H1 (cell line): ENCODE measurements at regions not wholly inside any gene's neighbourhood (a gene's known extent, or its start where the extent isn't known, plus 50 kb on each side); places are given as distances from the start of the nearest gene placed in this dataset.

Experiments used
- CTCF ChIA-PET: fragments of 300-600 bp; sonication (Branson Sonifier 250); formaldehyde crosslinking; loops from one replicate; lab custom pipeline; 2021; ENCODE audit not compliant: partially characterized antibody; lab: Charles Lee
- POLR2A ChIA-PET: fragments of 300-600 bp; sonication (Branson Sonifier 250); formaldehyde crosslinking; loops from one replicate; lab custom pipeline; 2021; ENCODE audit warnings: inconsistent platforms; ENCODE audit not compliant: partially characterized antibody; lab: Charles Lee
- DNase-seq, 2 experiments: peaks; one replicate each; pipeline versions ENCODE4 v3.0.0 to v3.0.0-alpha.2; 2010 to 2022; ENCODE audit warnings: low spot score in 2 of 2, low read depth in 1 of 2, mixed read lengths in 1 of 2
- FAIRE-seq: peaks from 2 replicates; lab custom pipeline; 2011; peaks lifted over from hg19 to GRCh38; lab: Jason Lieb, UNC
- H2AFZ ChIP-seq: 2 replicates; pipeline ENCODE4 v1.8.1; 2012; ENCODE audit warnings: low read length, inconsistent platforms
- H2AK5ac ChIP-seq: 2 replicates; pipeline ENCODE4 v1.6.1; 2013; ENCODE audit warnings: low read depth, low read length
- H2BK120ac ChIP-seq: replicated peaks from 2 replicates; pipeline ENCODE3; 2013; ENCODE audit warnings: low read depth, low read length, inconsistent platforms
- H2BK12ac ChIP-seq: 2 replicates; pipeline ENCODE4 v1.6.1; 2013; ENCODE audit warnings: low read depth, low read length
- H2BK15ac ChIP-seq: 2 replicates; pipeline ENCODE4 v1.6.1; 2013; ENCODE audit warnings: low read length
- H2BK20ac ChIP-seq: 2 replicates; pipeline ENCODE4 v1.6.1; 2013; ENCODE audit warnings: low read length
- H2BK5ac ChIP-seq: 2 replicates; pipeline ENCODE4 v1.6.1; 2013; ENCODE audit warnings: low read depth, low read length
- H3K14ac ChIP-seq: 2 replicates; pipeline ENCODE4 v1.6.1; 2013; ENCODE audit warnings: inconsistent platforms; ENCODE audit not compliant: insufficient read length
- H3K18ac ChIP-seq: 2 replicates; pipeline ENCODE4 v1.6.1; 2013; ENCODE audit warnings: low read length; ENCODE audit errors: extremely low read depth
- H3K23ac ChIP-seq: 2 replicates; pipeline ENCODE4 v1.6.1; 2013; ENCODE audit warnings: inconsistent platforms; ENCODE audit not compliant: insufficient read length
- H3K23me2 ChIP-seq: 2 replicates; pipeline ENCODE4 v1.6.1; 2013; ENCODE audit warnings: low read depth, low read length
- H3K27ac ChIP-seq: 2 replicates; pipeline ENCODE4 v1.6.1; 2011; ENCODE audit warnings: low read depth, low read length, inconsistent platforms
- H3K27me3 ChIP-seq, 4 experiments: replicated peaks in 1 of 4; 1 replicate in 1 of 4; 2 replicates in 3 of 4; pipeline versions ENCODE4 v1.6.1 to v1.8.1; 2011 to 2013; ENCODE audit warnings: low read length in 3 of 4, mild to moderate bottlenecking in 3 of 4, inconsistent platforms in 2 of 4, mixed read lengths in 2 of 4, moderate library complexity in 1 of 4; ENCODE audit not compliant: control insufficient read depth in 3 of 4, insufficient read depth in 3 of 4; ENCODE audit errors: extremely low read depth in 1 of 4
- H3K36me3 ChIP-seq, 4 experiments: 2 replicates each; pipeline versions ENCODE4 v1.6.1 to v1.8.1; 2011 to 2013; ENCODE audit warnings: mild to moderate bottlenecking in 4 of 4, low read length in 3 of 4, moderate library complexity in 2 of 4, control low read depth in 1 of 4, inconsistent platforms in 1 of 4; ENCODE audit not compliant: insufficient read depth in 4 of 4, control insufficient read depth in 2 of 4
- H3K4ac ChIP-seq: replicated peaks from 2 replicates; pipeline ENCODE3; 2013; ENCODE audit warnings: low read length, low read depth, mixed read lengths, inconsistent platforms; ENCODE audit not compliant: insufficient read length
- H3K4me1 ChIP-seq, 4 experiments: replicated peaks in 1 of 4; 1 replicate in 1 of 4; 2 replicates in 3 of 4; pipeline versions ENCODE4 v1.6.1 to v1.8.1; 2011 to 2013; ENCODE audit warnings: low read length in 3 of 4, inconsistent platforms in 2 of 4, mixed read lengths in 1 of 4; ENCODE audit not compliant: insufficient read depth in 4 of 4, control insufficient read depth in 3 of 4
- H3K4me2 ChIP-seq, 2 experiments: 2 replicates each; pipeline versions ENCODE4 v1.6.1 to v1.8.1; 2011 to 2013; ENCODE audit warnings: low read depth in 2 of 2, low read length in 2 of 2, control low read depth in 1 of 2, inconsistent platforms in 1 of 2, mild to moderate bottlenecking in 1 of 2; ENCODE audit not compliant: insufficient read depth in 1 of 2
- H3K4me3 ChIP-seq, 4 experiments: fragments of 200-600, 300-600 bp in 1 of 4; sonication (generic), shearing (Covaris generic), sonication (Bioruptor Twin) in 1 of 4; 2 replicates each; pipeline versions ENCODE4 v1.5.1 to v1.8.1; 2011 to 2016; ENCODE audit warnings: low read length in 4 of 4, low read depth in 3 of 4, control low read depth in 2 of 4, inconsistent platforms in 2 of 4, mild to moderate bottlenecking in 2 of 4, mixed read lengths in 1 of 4, moderate library complexity in 1 of 4; ENCODE audit not compliant: insufficient read depth in 2 of 4; ENCODE audit errors: extremely low read depth in 1 of 4
- H3K56ac ChIP-seq: replicated peaks from 2 replicates; pipeline ENCODE3; 2013; ENCODE audit warnings: low read depth, mild to moderate bottlenecking, mixed read lengths, low read length, inconsistent platforms; ENCODE audit not compliant: insufficient read length
- H3K79me1 ChIP-seq: 2 replicates; pipeline ENCODE4 v1.6.1; 2013; ENCODE audit warnings: low read depth, low read length, control low read depth
- H3K79me2 ChIP-seq, 2 experiments: 2 replicates each; pipeline versions ENCODE4 v1.6.1 to v1.8.1; 2012 to 2013; ENCODE audit warnings: low read length in 2 of 2, mild to moderate bottlenecking in 2 of 2, inconsistent platforms in 1 of 2; ENCODE audit not compliant: insufficient read depth in 2 of 2, control insufficient read depth in 1 of 2
- H3K9ac ChIP-seq, 4 experiments: replicated peaks in 1 of 4; 1 replicate in 1 of 4; 2 replicates in 3 of 4; pipeline versions ENCODE4 v1.6.1 to v1.8.1; 2011 to 2013; ENCODE audit warnings: low read depth in 3 of 4, low read length in 3 of 4, control low read depth in 2 of 4, mild to moderate bottlenecking in 2 of 4, moderate library complexity in 2 of 4, inconsistent platforms in 1 of 4; ENCODE audit errors: extremely low read depth in 1 of 4
- H3K9me3 ChIP-seq, 2 experiments: 2 replicates each; pipeline versions ENCODE4 v1.6.1 to v1.8.1; 2012 to 2013; ENCODE audit warnings: mild to moderate bottlenecking in 2 of 2, moderate library complexity in 2 of 2, control low read depth in 1 of 2, inconsistent platforms in 1 of 2, low read depth in 1 of 2, low read length in 1 of 2, mixed read lengths in 1 of 2; ENCODE audit not compliant: insufficient read depth in 2 of 2
- H4K20me1 ChIP-seq, 2 experiments: replicated peaks in 1 of 2; 2 replicates each; pipeline versions ENCODE3 to v1.8.1; 2011 to 2013; ENCODE audit warnings: inconsistent platforms in 2 of 2, low read length in 2 of 2, mild to moderate bottlenecking in 1 of 2; ENCODE audit not compliant: insufficient read depth in 2 of 2, control insufficient read depth in 1 of 2
- H4K5ac ChIP-seq: 2 replicates; pipeline ENCODE4 v1.6.1; 2013; ENCODE audit warnings: low read length, low read depth, mixed read lengths, inconsistent platforms; ENCODE audit not compliant: insufficient read length
- H4K8ac ChIP-seq: 2 replicates; pipeline ENCODE4 v1.8.0; 2013; ENCODE audit warnings: mild to moderate bottlenecking, moderate library complexity, low read length, inconsistent platforms; ENCODE audit not compliant: insufficient read depth; ENCODE audit errors: extremely low read depth
- H4K91ac ChIP-seq: replicated peaks from 2 replicates; pipeline ENCODE3; 2013; ENCODE audit warnings: low read length, mixed read lengths, inconsistent platforms; ENCODE audit not compliant: insufficient read length
- CREB1 ChIP-seq: IDR thresholded peaks from 2 replicates; pipeline ENCODE4 v1.6.1; 2012; ENCODE audit warnings: inconsistent platforms
- HDAC2 ChIP-seq, 2 experiments: fragments of 300-600 bp in 1 of 2; sonication (generic) in 1 of 2; IDR thresholded peaks; 2 replicates each; pipeline ENCODE4 v1.6.1; 2011 to 2012; ENCODE audit warnings: low read depth in 2 of 2, low read length in 2 of 2, mild to moderate bottlenecking in 2 of 2, moderate library complexity in 2 of 2, borderline replicate concordance in 1 of 2, inconsistent platforms in 1 of 2
- WGBS, 2 experiments: shearing (Covaris generic) in 1 of 2; methylation state at CpG; one replicate each; pipeline versions ENCODE4 v1.1.6 to v1.1.7; 2013 to 2015; ENCODE audit warnings: low lambda C conversion rate in 2 of 2, mixed read lengths in 2 of 2, inconsistent platforms in 1 of 2, low coverage in 1 of 2, missing lambda C conversion rate in 1 of 2; ENCODE audit not compliant: insufficient replicate concordance in 2 of 2, insufficient coverage in 1 of 2, insufficient read length in 1 of 2; ENCODE audit errors: extremely low coverage in 1 of 2, missing lambda C conversion rate in 1 of 2; 5-methylcytosine and 5-hydroxymethylcytosine counted together
- TF ChIP-seq, protein P1 (sequence below): IDR thresholded peaks from 2 replicates; pipeline ENCODE4 v1.6.1; 2012; ENCODE audit warnings: low read length, inconsistent platforms

DNA sequence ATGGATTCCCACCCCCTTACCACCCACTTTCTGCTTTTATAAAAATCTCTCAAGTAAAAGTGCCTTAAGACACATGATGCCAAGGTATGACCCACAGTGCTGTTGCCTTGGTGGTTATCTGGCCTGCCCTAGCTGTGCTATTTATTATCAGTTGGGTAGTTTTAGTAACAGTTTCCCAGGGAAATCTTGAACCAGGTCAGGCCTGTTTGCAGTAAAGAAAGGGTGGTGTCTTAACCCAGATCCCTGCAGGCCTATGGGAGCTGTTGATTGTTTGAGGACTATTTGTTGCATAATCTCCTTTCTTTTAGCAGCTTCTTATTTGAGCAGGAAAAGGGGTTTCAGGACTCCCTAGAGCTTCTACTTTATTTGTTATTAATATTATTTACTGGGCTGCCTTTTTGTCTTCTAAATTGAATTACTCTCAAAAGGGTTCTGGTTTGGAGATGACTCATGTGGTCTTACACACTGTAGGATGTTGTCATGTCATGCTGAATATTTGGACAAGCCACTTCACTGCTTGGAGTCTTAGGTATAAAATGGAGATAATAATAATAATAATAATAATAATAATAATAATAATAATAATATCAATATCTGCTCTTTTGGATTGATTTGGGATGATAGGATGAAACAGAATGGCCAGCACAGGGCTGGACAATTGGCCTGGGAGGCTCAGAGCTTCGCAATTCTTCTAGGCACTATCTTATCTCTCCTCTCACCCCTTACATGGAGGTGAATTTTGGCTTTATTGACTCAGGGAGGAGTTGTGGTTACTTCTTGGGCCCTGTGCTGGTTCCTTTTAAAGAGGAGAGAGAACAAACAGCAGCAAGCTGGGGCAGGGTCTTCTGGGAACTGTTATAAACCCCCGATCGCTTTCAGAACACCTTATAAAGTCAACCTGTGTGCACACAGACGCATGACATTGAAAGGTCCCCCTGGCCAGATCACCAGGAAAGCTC lies 252.1 kb downstream of the PRDM2 start:
- FAIRE-seq (no peak), DNase-seq (no peak)
- H2AFZ ChIP-seq, result no peak overlapping the region
- no peak overlapping the region for H2BK120ac ChIP-seq
- H2BK15ac ChIP-seq, result no peak overlapping the region
- no peak overlapping the region for H3K27ac ChIP-seq
- H4K20me1 ChIP-seq, result no peaks in the 10 kb centered on the region
- H2BK12ac ChIP-seq, result no peak overlapping the region
- H3K23ac ChIP-seq, result no peak overlapping the region
- no peak overlapping the region for H3K18ac ChIP-seq
- no peak overlapping the region for H3K56ac ChIP-seq
- no peaks in the 10 kb centered on the region for H3K79me1 ChIP-seq
- no peak overlapping the region for H4K91ac ChIP-seq
- H3K9me3 ChIP-seq, result no peaks in the 10 kb centered on the region; a peak in 1 of 4 replicates
- POLR2A ChIA-PET, result no interaction called here
- H3K4me1 ChIP-seq, result no peaks in the 10 kb centered on the region
- H2BK5ac ChIP-seq, result no peak overlapping the region
- no peak overlapping the region for H3K9ac ChIP-seq
- no peaks in the 10 kb centered on the region for H3K79me2 ChIP-seq
- no peak overlapping the region for H3K4ac ChIP-seq
- H3K4me3 ChIP-seq, result no peak overlapping the region
- no peak overlapping the region for H3K14ac ChIP-seq
- no peak overlapping the region for H2AK5ac ChIP-seq
- H3K27me3 ChIP-seq, result no peaks in the 10 kb centered on the region; a peak in 1 of 7 replicates
- no peak overlapping the region for H4K5ac ChIP-seq
- CTCF ChIA-PET, result interaction anchor here (0.6 to 2.1 kb wide), 3 partner anchors 14 to 67 kb away, joined by 3 to 7 read pairs (median 6); no protein-coding TSS in a partner anchor
- no peaks in the 10 kb centered on the region for H3K23me2 ChIP-seq
- WGBS, 2 experiments, result 59% methylated on average over 4 of the region's 4 CpGs; no CpG with 5 or more reads in 1 of the 2 experiments
- H4K8ac ChIP-seq, result no peak overlapping the region
- H2BK20ac ChIP-seq, result no peak overlapping the region
- no peak for TF ChIP-seq CREB1
- TF ChIP-seq HDAC2 (IDR thresholded peaks at IDR 0.05; ENCODE audit: borderline replicate concordance in 1 of 2, low read depth in 2 of 2, low read length in 2 of 2), result no peak
- TF ChIP-seq, protein P1, sequence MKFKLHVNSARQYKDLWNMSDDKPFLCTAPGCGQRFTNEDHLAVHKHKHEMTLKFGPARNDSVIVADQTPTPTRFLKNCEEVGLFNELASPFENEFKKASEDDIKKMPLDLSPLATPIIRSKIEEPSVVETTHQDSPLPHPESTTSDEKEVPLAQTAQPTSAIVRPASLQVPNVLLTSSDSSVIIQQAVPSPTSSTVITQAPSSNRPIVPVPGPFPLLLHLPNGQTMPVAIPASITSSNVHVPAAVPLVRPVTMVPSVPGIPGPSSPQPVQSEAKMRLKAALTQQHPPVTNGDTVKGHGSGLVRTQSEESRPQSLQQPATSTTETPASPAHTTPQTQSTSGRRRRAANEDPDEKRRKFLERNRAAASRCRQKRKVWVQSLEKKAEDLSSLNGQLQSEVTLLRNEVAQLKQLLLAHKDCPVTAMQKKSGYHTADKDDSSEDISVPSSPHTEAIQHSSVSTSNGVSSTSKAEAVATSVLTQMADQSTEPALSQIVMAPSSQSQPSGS, result no peak
- H3K36me3 ChIP-seq, result no peaks in the 10 kb centered on the region
- H3K4me2 ChIP-seq, result no peak overlapping the region
